ENCODE measurements at regions not wholly inside any gene's neighbourhood (a gene's known extent, or its start where the extent isn't known, plus 50 kb on each side); places are given as distances from the start of the nearest gene placed in this dataset.

GRCh38 chr2:145484448-145485097 is 964.7 kb upstream of the ZEB2 start:
- Histone ChIP-seq H3K4me1 (peaks cover 0 to 4% of the 10 kb centered on the region in 2 donors), H3K36me3 (no peaks in the 10 kb centered on the region), H3K27ac (no peak overlapping the region), H3K27me3 (no peaks in the 10 kb centered on the region), H3K4me3 (no peak overlapping the region), H3K9me3 (no peaks in the 10 kb centered on the region)
- DNase-seq (peak in 1 of 4 donors; percentile 8), ATAC-seq (peak; percentile 57)
- TF ChIP-seq, protein P1, sequence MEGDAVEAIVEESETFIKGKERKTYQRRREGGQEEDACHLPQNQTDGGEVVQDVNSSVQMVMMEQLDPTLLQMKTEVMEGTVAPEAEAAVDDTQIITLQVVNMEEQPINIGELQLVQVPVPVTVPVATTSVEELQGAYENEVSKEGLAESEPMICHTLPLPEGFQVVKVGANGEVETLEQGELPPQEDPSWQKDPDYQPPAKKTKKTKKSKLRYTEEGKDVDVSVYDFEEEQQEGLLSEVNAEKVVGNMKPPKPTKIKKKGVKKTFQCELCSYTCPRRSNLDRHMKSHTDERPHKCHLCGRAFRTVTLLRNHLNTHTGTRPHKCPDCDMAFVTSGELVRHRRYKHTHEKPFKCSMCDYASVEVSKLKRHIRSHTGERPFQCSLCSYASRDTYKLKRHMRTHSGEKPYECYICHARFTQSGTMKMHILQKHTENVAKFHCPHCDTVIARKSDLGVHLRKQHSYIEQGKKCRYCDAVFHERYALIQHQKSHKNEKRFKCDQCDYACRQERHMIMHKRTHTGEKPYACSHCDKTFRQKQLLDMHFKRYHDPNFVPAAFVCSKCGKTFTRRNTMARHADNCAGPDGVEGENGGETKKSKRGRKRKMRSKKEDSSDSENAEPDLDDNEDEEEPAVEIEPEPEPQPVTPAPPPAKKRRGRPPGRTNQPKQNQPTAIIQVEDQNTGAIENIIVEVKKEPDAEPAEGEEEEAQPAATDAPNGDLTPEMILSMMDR (IDR thresholded peaks at IDR 0.05): no peak
- intact Hi-C loops (cut with DNase I): no loop called here

DNA sequence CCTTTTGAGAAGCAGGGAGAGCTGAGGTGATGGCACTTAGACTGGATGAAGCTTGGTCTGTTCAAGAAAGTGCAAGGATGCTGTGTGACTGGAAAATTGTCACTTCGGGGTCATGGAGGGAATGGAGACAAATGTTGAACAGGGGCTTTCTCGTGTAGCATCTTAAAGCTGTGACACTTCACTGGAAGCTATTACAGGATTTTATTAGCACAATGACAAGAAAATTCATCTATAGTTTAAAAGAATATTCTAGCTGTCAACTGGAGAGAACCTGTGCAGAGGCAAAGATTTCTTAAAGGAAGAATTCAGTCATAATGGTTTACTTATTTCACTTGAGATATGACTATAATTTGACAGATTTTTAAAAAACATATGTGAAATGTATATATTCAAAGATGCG is 963.9 kb upstream of the ZEB2 start:
- Histone ChIP-seq H3K27me3 (no peaks in the 10 kb centered on the region), H3K4me1 (peaks cover 0 to 4% of the 10 kb centered on the region in 2 donors), H3K4me3 (no peak overlapping the region), H3K27ac (no peak overlapping the region), H3K36me3 (no peaks in the 10 kb centered on the region), H3K9me3 (no peaks in the 10 kb centered on the region)
- ATAC-seq (no peak), DNase-seq (no peak)
- TF ChIP-seq, protein P1 (IDR thresholded peaks at IDR 0.05): no peak
- intact Hi-C loops (cut with DNase I): no loop called here

GRCh38 chr2:145481334-145481922 is 961.5 kb upstream of the ZEB2 start:
- Histone ChIP-seq H3K27me3 (no peaks in the 10 kb centered on the region), H3K4me3 (no peak overlapping the region), H3K4me1 (peaks cover 0 to 4% of the 10 kb centered on the region in 2 donors), H3K9me3 (no peaks in the 10 kb centered on the region), H3K27ac (no peak overlapping the region), H3K36me3 (no peaks in the 10 kb centered on the region)
- DNase-seq: no peak
- intact Hi-C loops (cut with DNase I): no loop called here
- TF ChIP-seq, protein P1 (IDR thresholded peaks at IDR 0.05): no peak
- no peak for ATAC-seq

- H3K4me3 ChIP-seq: no peak overlapping the region
- intact Hi-C loops (cut with DNase I): no loop called here
- no peak for ATAC-seq
Measured at GRCh38 chr2:145464866-145465265, 944.9 kb upstream of the ZEB2 start.

GRCh38 chr2:145460112-145460511 is 940.2 kb upstream of the ZEB2 start:
- H3K36me3 ChIP-seq: no peaks in the 10 kb centered on the region
- H3K27ac ChIP-seq: no peak overlapping the region
- H3K4me3 ChIP-seq: no peak overlapping the region
- intact Hi-C loops (cut with DNase I): no loop called here
- H3K9me3 ChIP-seq: no peaks in the 10 kb centered on the region
- ATAC-seq (no peak), DNase-seq (no peak)
- H3K4me1 ChIP-seq: no peaks in the 10 kb centered on the region
- H3K27me3 ChIP-seq: no peaks in the 10 kb centered on the region
- TF ChIP-seq, protein P1 (IDR thresholded peaks at IDR 0.05): no peak

More at GRCh38 chr2:145464866-145465265, 944.9 kb upstream of the ZEB2 start:
- no peak for DNase-seq
- Histone ChIP-seq H3K27ac (no peak overlapping the region), H3K4me1 (no peaks in the 10 kb centered on the region), H3K9me3 (no peaks in the 10 kb centered on the region), H3K36me3 (no peaks in the 10 kb centered on the region), H3K27me3 (no peaks in the 10 kb centered on the region)
- TF ChIP-seq, protein P1 (IDR thresholded peaks at IDR 0.05): no peak

Measured in left lung (tissue), 4 donors.